PC-9 (cell line): ENCODE measurements at regions not wholly inside any gene's neighbourhood (a gene's known extent, or its start where the extent isn't known, plus 50 kb on each side); places are given as distances from the start of the nearest gene placed in this dataset.

ENCODE experiments used
- BruUV-seq: library from RNA; stranded (reverse); fragments of 400-500 nt; replicated peaks from 2 replicates; lab custom pipeline; 2021; lab: Mats Ljungman, UMichigan
- CTCF ChIA-PET: fragments of 300-600 bp; sonication (Branson Sonifier 250); formaldehyde crosslinking; loops from one replicate; lab custom pipeline; 2022; ENCODE audit warnings: antibody characterized with exemption; lab: Charles Lee
- POLR2A ChIA-PET: fragments of 300-600 bp; sonication (Branson Sonifier 250); formaldehyde crosslinking; loops from one replicate; lab custom pipeline; 2022; ENCODE audit warnings: antibody characterized with exemption; ENCODE audit not compliant: unreplicated experiment; lab: Charles Lee
- DNase-seq, 2 experiments: peaks; one replicate each; pipeline versions ENCODE4 v3.0.0 to v3.0.0-alpha.2; 2015 to 2022; ENCODE audit warnings: mixed read lengths in 1 of 2
- H2AFZ ChIP-seq: fragments of 200-600 bp; sonication (generic); 2 replicates; pipeline ENCODE4 v1.8.1; 2017; ENCODE audit warnings: antibody characterized with exemption
- H3F3A ChIP-seq: fragments of 200-600 bp; sonication (generic); 2 replicates; pipeline ENCODE4 v1.8.1; 2017; ENCODE audit warnings: antibody characterized with exemption, mild to moderate bottlenecking, low read depth; ENCODE audit not compliant: insufficient read depth
- H3K27ac ChIP-seq: fragments of 200-600 bp; sonication (generic); 2 replicates; pipeline ENCODE4 v1.6.1; 2016; ENCODE audit warnings: mixed run types
- H3K27me3 ChIP-seq: fragments of 200-600 bp; sonication (generic); 2 replicates; pipeline ENCODE4 v1.6.1; 2016; ENCODE audit warnings: low read depth, mixed run types; ENCODE audit not compliant: insufficient read depth
- H3K36me3 ChIP-seq: fragments of 200-600 bp; sonication (generic); 2 replicates; pipeline ENCODE4 v1.6.1; 2016; ENCODE audit warnings: low read depth, mixed run types
- H3K4me1 ChIP-seq: fragments of 200-600 bp; sonication (generic); replicated peaks from 2 replicates; pipeline ENCODE4 v1.6.1; 2016; ENCODE audit warnings: mixed run types; ENCODE audit not compliant: insufficient read depth
- H3K4me2 ChIP-seq: fragments of 200-600 bp; sonication (generic); 2 replicates; pipeline ENCODE4 v1.6.1; 2017; ENCODE audit warnings: mixed run types
- H3K4me3 ChIP-seq: fragments of 200-600 bp; sonication (generic); 2 replicates; pipeline ENCODE4 v1.6.1; 2016; ENCODE audit warnings: mixed run types
- H3K79me2 ChIP-seq: fragments of 200-600 bp; sonication (generic); 2 replicates; pipeline ENCODE4 v1.6.1; 2017; ENCODE audit warnings: low read depth, mixed run types
- H3K9me2 ChIP-seq: fragments of 200-600 bp; sonication (generic); 2 replicates; pipeline ENCODE4 v1.8.1; 2017; ENCODE audit warnings: mild to moderate bottlenecking; ENCODE audit not compliant: insufficient read depth
- H3K9me3 ChIP-seq: fragments of 200-600 bp; sonication (generic); 2 replicates; pipeline ENCODE4 v1.8.1; 2016; ENCODE audit warnings: low read depth; ENCODE audit not compliant: insufficient read depth
- H4K20me1 ChIP-seq: fragments of 200-600 bp; sonication (generic); 2 replicates; pipeline ENCODE4 v1.8.1; 2017; ENCODE audit not compliant: insufficient read depth
- EZH2 ChIP-seq: fragments of 200-600 bp; sonication (generic); IDR thresholded peaks from 2 replicates; pipeline ENCODE4 v1.8.0; 2017; ENCODE audit warnings: antibody characterized with exemption, low read depth
- intact Hi-C: fragments of 100-400 bp; cut with micrococcal nuclease; formaldehyde crosslinking; loops from one replicate; pipeline ENCODE4 v1.10.0; 2022; ENCODE audit not compliant: unreplicated experiment
- TF ChIP-seq, protein P1 (sequence below): fragments of 200-600 bp; sonication (generic); conservative IDR thresholded peaks from 2 replicates; pipeline ENCODE4 v1.6.1; 2017; ENCODE audit warnings: mixed run types, antibody characterized with exemption, mild to moderate bottlenecking, moderate library complexity

DNA sequence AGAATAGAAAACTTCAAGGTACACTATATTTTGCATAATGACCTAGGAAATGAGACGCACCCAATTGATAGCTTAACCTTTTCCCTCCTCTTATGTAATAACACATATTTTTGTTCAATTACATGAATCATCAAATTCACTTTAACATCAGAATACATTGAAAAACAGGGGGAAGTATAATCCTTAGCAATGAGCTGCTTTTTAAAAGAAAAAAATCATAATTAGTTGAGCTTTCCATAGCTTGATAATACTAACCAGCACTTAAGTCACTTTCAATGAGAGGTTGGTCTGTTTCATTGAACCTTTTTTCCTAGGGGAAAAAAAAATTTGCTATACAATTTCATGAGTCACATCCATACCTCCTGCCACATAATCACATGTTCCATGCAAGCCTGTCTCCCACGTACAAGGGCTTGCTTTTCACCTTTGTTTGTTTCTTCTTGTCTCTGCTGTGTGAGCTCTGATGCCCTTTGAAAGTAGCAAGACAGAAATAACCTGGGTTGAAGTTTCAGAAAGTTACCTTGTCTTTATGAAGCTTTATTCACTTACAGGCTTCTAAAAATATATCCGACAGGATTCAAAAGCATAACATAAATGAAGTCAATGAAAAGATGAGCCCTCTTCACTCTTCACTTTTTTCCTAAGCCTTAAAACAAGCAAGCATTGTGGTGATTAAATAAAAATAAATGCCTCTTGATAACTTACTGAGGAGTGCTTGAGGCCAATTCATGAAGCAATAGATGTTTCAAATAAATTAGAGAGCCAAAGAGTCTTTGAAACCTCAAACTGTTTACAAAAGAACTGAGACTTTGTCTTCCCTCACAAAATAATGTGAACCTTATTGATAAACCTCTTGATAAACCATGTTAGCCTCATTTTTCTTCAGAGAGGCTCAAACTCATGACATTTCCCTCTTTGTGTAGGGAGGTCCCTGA is 108.5 kb downstream of the FEM1C start:
- peaks cover 76% of the 10 kb centered on the region for H3K4me1 ChIP-seq
- CTCF ChIA-PET, result no interaction called here
- H3K36me3 ChIP-seq, result no peaks in the 10 kb centered on the region
- H3K4me3 ChIP-seq, result no peak overlapping the region
- intact Hi-C loops, result no loop called here
- peaks cover 25% of the 10 kb centered on the region for H3F3A ChIP-seq
- H3K79me2 ChIP-seq, result no peaks in the 10 kb centered on the region
- TF ChIP-seq, protein P1, sequence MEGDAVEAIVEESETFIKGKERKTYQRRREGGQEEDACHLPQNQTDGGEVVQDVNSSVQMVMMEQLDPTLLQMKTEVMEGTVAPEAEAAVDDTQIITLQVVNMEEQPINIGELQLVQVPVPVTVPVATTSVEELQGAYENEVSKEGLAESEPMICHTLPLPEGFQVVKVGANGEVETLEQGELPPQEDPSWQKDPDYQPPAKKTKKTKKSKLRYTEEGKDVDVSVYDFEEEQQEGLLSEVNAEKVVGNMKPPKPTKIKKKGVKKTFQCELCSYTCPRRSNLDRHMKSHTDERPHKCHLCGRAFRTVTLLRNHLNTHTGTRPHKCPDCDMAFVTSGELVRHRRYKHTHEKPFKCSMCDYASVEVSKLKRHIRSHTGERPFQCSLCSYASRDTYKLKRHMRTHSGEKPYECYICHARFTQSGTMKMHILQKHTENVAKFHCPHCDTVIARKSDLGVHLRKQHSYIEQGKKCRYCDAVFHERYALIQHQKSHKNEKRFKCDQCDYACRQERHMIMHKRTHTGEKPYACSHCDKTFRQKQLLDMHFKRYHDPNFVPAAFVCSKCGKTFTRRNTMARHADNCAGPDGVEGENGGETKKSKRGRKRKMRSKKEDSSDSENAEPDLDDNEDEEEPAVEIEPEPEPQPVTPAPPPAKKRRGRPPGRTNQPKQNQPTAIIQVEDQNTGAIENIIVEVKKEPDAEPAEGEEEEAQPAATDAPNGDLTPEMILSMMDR, result no peak
- TF ChIP-seq EZH2, result no peak
- BruUV-seq, result no TSS peak
- H3K9me3 ChIP-seq, result peaks cover 20% of the 10 kb centered on the region
- DNase-seq, result peak in 1 of 2 experiments; percentile 73
- H3K27me3 ChIP-seq, result no peaks in the 10 kb centered on the region
- POLR2A ChIA-PET, result interaction anchor here (0.6 to 0.7 kb wide), 2 partner anchors 17 to 80 kb away, joined by 4 read pairs; no protein-coding TSS in a partner anchor
- H3K27ac ChIP-seq, result peak overlapping the region; percentile 83
- no peaks in the 10 kb centered on the region for H3K9me2 ChIP-seq
- peak overlapping the region; percentile 26; the same call in 1 of the 2 replicates for H2AFZ ChIP-seq
- peak overlapping the region; percentile 58 for H3K4me2 ChIP-seq
- H4K20me1 ChIP-seq, result no peaks in the 10 kb centered on the region

DNA sequence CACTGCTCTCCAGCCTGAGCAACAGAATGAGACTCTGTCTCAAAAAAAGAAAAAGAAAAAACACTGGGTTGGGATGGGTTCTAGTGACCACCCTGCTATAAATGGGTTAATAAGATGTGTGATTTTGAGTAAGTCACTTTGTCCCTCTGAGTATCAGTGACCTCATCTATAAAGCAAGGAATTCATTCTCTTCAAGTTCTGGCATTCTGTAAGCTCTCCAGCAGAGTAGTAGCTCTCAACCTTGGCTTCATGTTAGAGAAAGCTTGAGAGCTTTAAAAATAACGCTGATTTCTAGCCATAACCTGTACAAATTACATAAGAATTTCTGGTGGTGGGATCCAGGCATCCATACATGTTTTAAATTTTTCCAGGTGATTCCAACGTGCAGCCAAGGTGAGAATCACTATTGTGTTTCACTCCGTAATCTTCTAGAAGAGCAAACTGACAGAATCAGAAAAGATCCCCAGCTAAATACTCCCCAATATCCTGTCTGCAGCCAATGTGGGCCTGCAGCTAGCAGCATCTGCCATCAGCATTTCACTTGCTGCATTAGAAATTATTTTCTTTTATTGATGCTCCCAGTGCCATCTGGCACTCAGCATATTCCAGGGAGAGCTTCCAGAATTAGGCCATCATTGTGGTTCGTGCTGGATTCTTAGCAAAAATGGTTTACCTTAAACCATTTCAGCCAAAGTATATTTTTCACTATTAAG is 109.4 kb downstream of the FEM1C start:
- H3K4me1 ChIP-seq, result peaks cover 76% of the 10 kb centered on the region
- no peaks in the 10 kb centered on the region for H3K27me3 ChIP-seq
- H3K9me2 ChIP-seq, result no peaks in the 10 kb centered on the region
- no TSS peak for BruUV-seq
- H4K20me1 ChIP-seq, result no peaks in the 10 kb centered on the region
- no peak for DNase-seq
- peaks cover 33% of the 10 kb centered on the region for H3F3A ChIP-seq
- no peaks in the 10 kb centered on the region for H3K36me3 ChIP-seq
- H2AFZ ChIP-seq, result peak overlapping the region; percentile 26; the same call in 1 of the 2 replicates
- ChIA-PET CTCF (no interaction called here), POLR2A (interaction anchor here (0.6 to 0.7 kb wide), 2 partner anchors 18 to 79 kb away, joined by 4 read pairs; no protein-coding TSS in a partner anchor)
- no peak for TF ChIP-seq EZH2
- TF ChIP-seq, protein P1, result no peak
- no peak overlapping the region for H3K4me3 ChIP-seq
- peak overlapping the region; percentile 58 for H3K4me2 ChIP-seq
- intact Hi-C loops, result no loop called here
- H3K27ac ChIP-seq, result peak overlapping the region; percentile 83
- peaks cover 15% of the 10 kb centered on the region for H3K9me3 ChIP-seq
- no peaks in the 10 kb centered on the region for H3K79me2 ChIP-seq

DNA sequence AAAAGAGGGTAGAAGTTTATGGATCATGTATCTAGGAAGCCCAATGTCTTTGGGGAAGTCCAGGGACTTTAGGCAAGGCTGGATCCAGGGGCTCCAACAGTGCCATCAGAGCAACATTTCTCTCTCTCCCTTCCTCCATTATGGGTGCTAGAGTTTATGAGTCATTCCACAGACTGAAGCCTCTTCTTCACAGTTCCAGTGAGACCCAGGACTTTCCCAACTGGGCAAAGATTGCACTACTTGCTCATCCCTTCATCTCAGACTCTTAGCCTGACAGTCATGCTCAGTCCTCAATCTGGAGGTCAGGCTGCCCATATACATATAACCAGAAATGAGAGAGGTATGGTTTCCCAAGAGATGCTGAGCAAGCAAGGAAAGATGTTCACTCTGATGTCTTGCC is 110.7 kb downstream of the FEM1C start:
- no peak overlapping the region for H3K4me2 ChIP-seq
- CTCF ChIA-PET, result no interaction called here
- H3K9me2 ChIP-seq, result no peaks in the 10 kb centered on the region
- intact Hi-C loops, result no loop called here
- H3K27me3 ChIP-seq, result no peaks in the 10 kb centered on the region
- DNase-seq, result no peak
- H3K36me3 ChIP-seq, result no peaks in the 10 kb centered on the region
- no peaks in the 10 kb centered on the region for H3K79me2 ChIP-seq
- H3K4me1 ChIP-seq, result peaks cover 87% of the 10 kb centered on the region
- no peak overlapping the region for H3K4me3 ChIP-seq
- no TSS peak for BruUV-seq
- 0 out of 2 replicates have a peak, but pooled peaks cover 6% of the 10 kb centered on the region for H3K9me3 ChIP-seq
- no peak overlapping the region for H3K27ac ChIP-seq
- no peak for TF ChIP-seq EZH2
- TF ChIP-seq, protein P1, result no peak
- no peaks in the 10 kb centered on the region for H4K20me1 ChIP-seq
- no peak overlapping the region for H2AFZ ChIP-seq
- POLR2A ChIA-PET, result no interaction called here
- H3F3A ChIP-seq, result peaks cover 46% of the 10 kb centered on the region
